Neural crest cell (in vitro differentiated cells): ENCODE measurements at regions not wholly inside any gene's neighbourhood (a gene's known extent, or its start where the extent isn't known, plus 50 kb on each side); places are given as distances from the start of the nearest gene placed in this dataset.

ENCODE experiments used
- DNase-seq: peaks from one replicate; pipeline ENCODE4 v3.0.0; 2021; ENCODE audit warnings: low read depth, mixed read lengths, low spot score
- H3K27ac Mint-ChIP-seq: one replicate; pipeline ENCODE4 v1.8.0; 2021; ENCODE audit warnings: mild to moderate bottlenecking, mixed read lengths; ENCODE audit not compliant: unreplicated experiment
- H3K27me3 Mint-ChIP-seq: 2 replicates; pipeline ENCODE4 v1.8.0; 2021; ENCODE audit warnings: low read depth, mild to moderate bottlenecking, mixed read lengths
- H3K36me3 Mint-ChIP-seq: 2 replicates; pipeline ENCODE4 v1.8.0; 2021; ENCODE audit warnings: low read depth, mild to moderate bottlenecking, mixed read lengths
- H3K4me1 Mint-ChIP-seq: 2 replicates; pipeline ENCODE4 v1.8.0; 2021; ENCODE audit warnings: mixed read lengths
- H3K4me3 Mint-ChIP-seq: one replicate; pipeline ENCODE4 v1.8.0; 2021; ENCODE audit warnings: mild to moderate bottlenecking, mixed read lengths
- H3K9me3 Mint-ChIP-seq: 2 replicates; pipeline ENCODE4 v1.8.0; 2021; ENCODE audit warnings: mixed read lengths
- CTCF ChIP-seq: fragments of 200-600 bp; sonication (generic); conservative IDR thresholded peaks from 2 replicates; pipeline ENCODE4 v1.5.0; 2021; ENCODE audit warnings: antibody characterized with exemption, mild to moderate bottlenecking

DNA sequence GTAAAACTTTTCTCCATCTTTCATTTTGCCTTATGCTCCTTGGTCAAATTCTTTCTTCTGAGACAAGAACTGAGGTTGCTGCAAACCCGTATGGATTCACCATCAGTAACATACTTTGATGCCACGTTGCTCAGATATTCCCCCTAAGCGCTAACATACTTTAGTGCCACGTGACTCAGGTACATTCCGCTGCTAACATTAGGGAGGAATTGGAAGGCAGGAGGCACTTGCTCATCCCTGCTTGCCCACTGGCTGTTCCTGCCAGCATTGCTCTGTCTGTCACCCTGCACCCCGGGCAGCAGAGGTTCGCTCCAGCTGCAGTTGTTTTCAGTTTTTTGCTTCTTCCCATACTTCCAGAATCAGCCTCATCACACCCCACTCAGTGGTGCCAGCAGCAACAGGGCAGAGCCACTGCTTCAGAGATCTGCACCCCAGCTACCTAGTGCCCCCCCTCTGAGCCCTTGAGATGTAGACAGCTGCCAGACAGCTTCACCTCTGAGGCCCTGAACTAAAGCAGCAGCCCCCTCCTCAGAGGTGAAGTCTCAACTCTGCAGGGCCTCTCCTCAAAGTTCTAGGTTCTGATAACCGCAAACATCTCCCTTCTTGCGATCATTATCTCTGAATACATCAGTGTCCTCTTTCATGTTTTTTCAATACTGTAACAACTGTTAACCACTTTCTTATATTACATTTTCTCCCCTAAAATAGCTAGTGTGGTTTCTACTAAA, 228.0 kb upstream of the KIF2A start:
- Mint-ChIP-seq H3K4me1 (peaks cover 7% of the 10 kb centered on the region), H3K4me3 (no peak overlapping the region), H3K27ac (no peak overlapping the region), H3K36me3 (no peaks in the 10 kb centered on the region), H3K9me3 (no peaks in the 10 kb centered on the region), H3K27me3 (no peaks in the 10 kb centered on the region)
- no peak for TF ChIP-seq CTCF
- no peak for DNase-seq

DNA sequence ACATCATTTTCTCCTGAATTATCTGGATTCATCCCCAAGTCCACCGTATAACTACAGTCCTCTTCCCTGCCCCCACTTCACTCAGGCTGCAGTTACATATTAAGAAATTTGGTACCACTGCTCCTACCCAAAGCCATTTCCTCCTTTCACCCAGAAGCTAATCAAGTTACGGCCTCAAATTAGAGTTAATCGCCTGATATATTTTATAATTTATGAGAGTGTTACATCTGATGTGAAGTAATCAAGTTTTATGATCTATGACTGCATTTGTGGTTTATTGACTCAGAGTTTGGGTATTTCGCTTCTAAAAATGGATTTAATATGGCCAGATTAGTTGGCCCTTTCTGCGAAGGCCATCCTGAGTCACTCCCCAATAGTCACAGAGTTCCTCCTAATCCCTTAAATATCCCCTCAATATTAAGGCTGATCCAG, 223.6 kb upstream of the KIF2A start:
- Mint-ChIP-seq H3K36me3 (no peaks in the 10 kb centered on the region), H3K27ac (no peak overlapping the region), H3K9me3 (peaks cover 4% of the 10 kb centered on the region), H3K27me3 (no peaks in the 10 kb centered on the region), H3K4me1 (peaks cover 7% of the 10 kb centered on the region), H3K4me3 (no peak overlapping the region)
- DNase-seq: no peak
- no peak for TF ChIP-seq CTCF

DNA sequence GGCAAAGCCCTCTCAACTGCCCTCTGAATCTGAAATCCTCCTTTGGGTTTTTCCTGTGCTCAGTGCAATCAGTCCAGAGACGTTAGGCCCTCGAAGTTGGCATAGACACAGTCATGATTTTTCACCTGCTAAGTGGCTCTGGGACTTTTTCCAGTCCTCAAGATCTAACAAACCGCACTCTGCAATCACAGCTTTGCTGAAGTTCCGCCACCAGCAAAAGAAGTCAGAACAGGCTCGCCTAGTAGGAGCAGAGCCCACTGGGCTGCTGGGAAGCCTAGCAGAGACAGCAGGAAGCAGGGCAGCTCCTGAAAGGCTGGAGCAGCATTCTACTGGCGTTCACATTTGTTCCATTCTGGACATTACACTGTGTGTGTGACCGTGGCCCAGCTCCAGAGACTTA, 222.8 kb upstream of the KIF2A start:
- TF ChIP-seq CTCF: no peak
- Mint-ChIP-seq H3K4me3 (no peak overlapping the region), H3K27ac (no peak overlapping the region), H3K27me3 (no peaks in the 10 kb centered on the region), H3K36me3 (no peaks in the 10 kb centered on the region), H3K4me1 (peaks cover 7% of the 10 kb centered on the region), H3K9me3 (peaks cover 4% of the 10 kb centered on the region)
- DNase-seq: no peak

DNA sequence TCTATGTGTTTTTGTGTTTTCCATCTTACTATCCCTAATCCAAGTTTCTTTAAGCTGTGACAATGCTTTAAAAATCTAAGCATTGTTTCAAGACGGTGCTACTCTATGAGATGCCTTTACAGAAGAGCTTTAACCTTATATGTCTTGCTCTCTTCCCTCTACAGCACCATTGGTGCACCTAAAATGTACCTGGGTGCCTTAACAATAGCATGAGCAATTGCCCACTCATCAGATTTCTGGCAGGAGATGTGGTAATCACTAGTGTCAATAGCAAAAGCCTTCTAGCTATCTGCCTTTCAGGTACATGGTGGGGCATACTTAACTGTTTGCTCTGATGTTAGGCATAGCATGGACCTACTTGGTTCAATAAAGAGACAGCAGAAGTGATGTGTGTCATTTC, 222.3 kb upstream of the KIF2A start:
- H3K27ac Mint-ChIP-seq: no peak overlapping the region
- TF ChIP-seq CTCF: no peak
- H3K27me3 Mint-ChIP-seq: no peaks in the 10 kb centered on the region
- no peak for DNase-seq
- peaks cover 4% of the 10 kb centered on the region for H3K9me3 Mint-ChIP-seq
- H3K4me1 Mint-ChIP-seq: peaks cover 7% of the 10 kb centered on the region
- no peak overlapping the region for H3K4me3 Mint-ChIP-seq
- H3K36me3 Mint-ChIP-seq: no peaks in the 10 kb centered on the region

DNA sequence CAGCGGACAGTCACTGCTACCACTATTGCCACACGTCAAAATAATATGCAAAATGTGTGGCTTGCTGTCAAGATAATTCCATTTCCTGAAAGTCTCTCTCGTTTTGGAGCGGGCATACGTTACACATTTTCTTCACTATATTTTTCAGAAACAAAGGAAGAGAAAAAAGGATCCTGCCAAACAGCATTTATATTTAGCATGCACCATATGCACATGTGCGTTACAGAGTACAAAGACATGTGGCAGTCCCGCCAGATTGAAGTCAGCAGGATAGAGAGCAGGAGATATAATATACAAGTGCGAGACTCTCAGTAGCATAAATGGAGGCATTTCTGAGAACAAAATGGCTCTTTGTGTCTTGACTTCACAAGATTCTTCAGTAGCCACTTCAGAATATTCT, 221.6 kb upstream of the KIF2A start:
- Mint-ChIP-seq H3K4me3 (no peak overlapping the region), H3K27ac (no peak overlapping the region), H3K4me1 (peaks cover 3% of the 10 kb centered on the region), H3K9me3 (peaks cover 4% of the 10 kb centered on the region), H3K36me3 (no peaks in the 10 kb centered on the region), H3K27me3 (no peaks in the 10 kb centered on the region)
- TF ChIP-seq CTCF: no peak
- no peak for DNase-seq
